MM.1S (cell line): ENCODE measurements at regions not wholly inside any gene's neighbourhood (a gene's known extent, or its start where the extent isn't known, plus 50 kb on each side); places are given as distances from the start of the nearest gene placed in this dataset.

Experiments
- DNase-seq: peaks from one replicate; pipeline ENCODE4 v3.0.0-alpha.2; 2015
- H2AFZ ChIP-seq: fragments of 300-600 bp; sonication (generic); 2 replicates; pipeline ENCODE4 v1.6.0; 2016; ENCODE audit warnings: antibody characterized with exemption, low read length
- H3F3A ChIP-seq: fragments of 300-600 bp; sonication (generic); 2 replicates; pipeline ENCODE4 v1.6.1; 2016; ENCODE audit warnings: mild to moderate bottlenecking, antibody characterized with exemption, low read length, moderate library complexity, mixed read lengths; ENCODE audit not compliant: insufficient read depth
- H3K27ac ChIP-seq: fragments of 300-600 bp; sonication (generic); 2 replicates; pipeline ENCODE4 v1.5.1; 2016; ENCODE audit warnings: mild to moderate bottlenecking, low read length
- H3K27me3 ChIP-seq: fragments of 300-600 bp; sonication (generic); replicated peaks from 2 replicates; pipeline ENCODE4 v1.6.0; 2016; ENCODE audit warnings: low read length; ENCODE audit not compliant: insufficient read depth
- H3K36me3 ChIP-seq: fragments of 300-600 bp; sonication (generic); replicated peaks from 2 replicates; pipeline ENCODE4 v1.6.1; 2016; ENCODE audit warnings: mild to moderate bottlenecking, low read length, mixed read lengths; ENCODE audit not compliant: insufficient read depth
- H3K4me1 ChIP-seq: fragments of 300-600 bp; sonication (generic); 2 replicates; pipeline ENCODE4 v1.6.1; 2016; ENCODE audit warnings: low read length, mixed read lengths
- H3K4me2 ChIP-seq: fragments of 300-600 bp; sonication (generic); 2 replicates; pipeline ENCODE4 v1.6.0; 2016; ENCODE audit warnings: low read depth, low read length
- H3K4me3 ChIP-seq: fragments of 300-600 bp; sonication (generic); 2 replicates; pipeline ENCODE4 v1.5.1; 2016; ENCODE audit warnings: low read length, mixed read lengths
- H3K79me2 ChIP-seq: fragments of 300-600 bp; sonication (generic); 2 replicates; pipeline ENCODE4 v1.6.1; 2016; ENCODE audit warnings: mixed run types, low read length, mixed read lengths
- H3K9ac ChIP-seq: fragments of 300-600 bp; sonication (generic); 2 replicates; pipeline ENCODE4 v1.6.1; 2016; ENCODE audit warnings: low read length, mixed read lengths
- H3K9me2 ChIP-seq: fragments of 300-600 bp; sonication (generic); replicated peaks from 2 replicates; pipeline ENCODE4 v1.6.1; 2016; ENCODE audit warnings: mild to moderate bottlenecking, low read length, mixed read lengths; ENCODE audit not compliant: insufficient read depth
- H3K9me3 ChIP-seq: fragments of 300-600 bp; sonication (generic); replicated peaks from 2 replicates; pipeline ENCODE4 v1.6.1; 2016; ENCODE audit warnings: mild to moderate bottlenecking, low read length, mixed read lengths; ENCODE audit not compliant: insufficient read depth
- H4K20me1 ChIP-seq: fragments of 300-600 bp; sonication (generic); 2 replicates; pipeline ENCODE4 v1.6.1; 2016; ENCODE audit warnings: mild to moderate bottlenecking, low read length, moderate library complexity, mixed read lengths; ENCODE audit not compliant: insufficient read depth
- CTCF ChIP-seq: fragments of 300-600 bp; sonication (generic); IDR thresholded peaks from 2 replicates; pipeline ENCODE4 v1.5.1; 2016; ENCODE audit warnings: antibody characterized with exemption, low read length, mixed read lengths
- EZH2 ChIP-seq: fragments of 300-600 bp; sonication (generic); optimal IDR thresholded peaks from 2 replicates; pipeline ENCODE3; 2017; ENCODE audit warnings: low read depth, mild to moderate bottlenecking, antibody characterized with exemption, low read length, mixed read lengths
- EZH2phosphoT487 ChIP-seq: fragments of 300-600 bp; sonication (generic); IDR thresholded peaks from 2 replicates; pipeline ENCODE4 v1.6.1; 2018; ENCODE audit warnings: antibody characterized with exemption, low read length

GRCh38 chr1:47675721-47676120 lies 237.9 kb downstream of the FOXD2 start:
- Histone ChIP-seq H3K4me3 (no peak overlapping the region), H2AFZ (no peak overlapping the region)

GRCh38 chr1:47676311-47677054 lies 238.6 kb downstream of the FOXD2 start:
- Histone ChIP-seq H2AFZ (no peak overlapping the region), H4K20me1 (no peaks in the 10 kb centered on the region), H3K9me3 (no peaks in the 10 kb centered on the region), H3K27ac (no peak overlapping the region), H3K9ac (no peak overlapping the region), H3K4me1 (no peaks in the 10 kb centered on the region), H3K27me3 (no peaks in the 10 kb centered on the region), H3K79me2 (no peaks in the 10 kb centered on the region), H3K36me3 (no peaks in the 10 kb centered on the region), H3K4me2 (no peak overlapping the region), H3K4me3 (no peak overlapping the region), H3K9me2 (no peaks in the 10 kb centered on the region), H3F3A (no peaks in the 10 kb centered on the region)
- TF ChIP-seq EZH2phosphoT487 (no peak), EZH2 (no peak), CTCF (no peak)
- no peak for DNase-seq

More at GRCh38 chr1:47675721-47676120, 237.9 kb downstream of the FOXD2 start:
- no peaks in the 10 kb centered on the region for H3K79me2 ChIP-seq
- H3K4me1 ChIP-seq: no peaks in the 10 kb centered on the region
- H3K36me3 ChIP-seq: no peaks in the 10 kb centered on the region
- no peak for TF ChIP-seq CTCF
- no peak for TF ChIP-seq EZH2phosphoT487
- no peak for TF ChIP-seq EZH2
- no peaks in the 10 kb centered on the region for H3K27me3 ChIP-seq
- H3F3A ChIP-seq: no peaks in the 10 kb centered on the region
- DNase-seq: no peak
- H3K9me2 ChIP-seq: no peaks in the 10 kb centered on the region
- no peak overlapping the region for H3K9ac ChIP-seq
- H4K20me1 ChIP-seq: no peaks in the 10 kb centered on the region
- H3K27ac ChIP-seq: no peak overlapping the region
- no peaks in the 10 kb centered on the region for H3K9me3 ChIP-seq
- no peak overlapping the region for H3K4me2 ChIP-seq

GRCh38 chr1:47677241-47677940 lies 239.5 kb downstream of the FOXD2 start:
- no peaks in the 10 kb centered on the region for H3K9me2 ChIP-seq
- no peaks in the 10 kb centered on the region for H3F3A ChIP-seq
- no peak for DNase-seq
- H3K4me3 ChIP-seq: no peak overlapping the region
- no peaks in the 10 kb centered on the region for H3K9me3 ChIP-seq
- no peak overlapping the region for H3K4me2 ChIP-seq
- no peaks in the 10 kb centered on the region for H3K27me3 ChIP-seq
- no peaks in the 10 kb centered on the region for H3K4me1 ChIP-seq
- H3K79me2 ChIP-seq: no peaks in the 10 kb centered on the region
- H4K20me1 ChIP-seq: no peaks in the 10 kb centered on the region
- no peak overlapping the region for H3K9ac ChIP-seq
- no peak for TF ChIP-seq EZH2
- TF ChIP-seq CTCF: no peak
- no peak for TF ChIP-seq EZH2phosphoT487
- no peaks in the 10 kb centered on the region for H3K36me3 ChIP-seq
- H3K27ac ChIP-seq: no peak overlapping the region
- H2AFZ ChIP-seq: no peak overlapping the region
